ENCODE measurements at regions not wholly inside any gene's neighbourhood (a gene's known extent, or its start where the extent isn't known, plus 50 kb on each side); places are given as distances from the start of the nearest gene placed in this dataset.

- no peak overlapping the region for H3K4me3 ChIP-seq (ENCODE audit: low read depth, low read length)
- TF ChIP-seq CTCF (IDR thresholded peaks at IDR 0.05; ENCODE audit: low read depth, low read length) = no peak
These were observed 442.7 kb upstream of the FLRT2 start for GRCh38 chr14:85087201-85087600.

GRCh38 chr14:85088192-85088591, 441.8 kb upstream of the FLRT2 start:
- no peak for TF ChIP-seq CTCF (IDR thresholded peaks at IDR 0.05; ENCODE audit: low read depth, low read length)
- no peak overlapping the region for H3K4me3 ChIP-seq (ENCODE audit: low read depth, low read length)

- H3K4me3 ChIP-seq (ENCODE audit: low read depth, low read length) = no peak overlapping the region
- no peak for TF ChIP-seq CTCF (IDR thresholded peaks at IDR 0.05; ENCODE audit: low read depth, low read length)
These were observed 439.3 kb upstream of the FLRT2 start for GRCh38 chr14:85090681-85091080.

- H3K4me3 ChIP-seq (ENCODE audit: low read depth, low read length) = no peak overlapping the region
- TF ChIP-seq CTCF (IDR thresholded peaks at IDR 0.05; ENCODE audit: low read depth, low read length) = no peak
These were observed 436.2 kb upstream of the FLRT2 start for GRCh38 chr14:85093631-85094330.

- TF ChIP-seq CTCF (IDR thresholded peaks at IDR 0.05; ENCODE audit: low read depth, low read length) = no peak
- H3K4me3 ChIP-seq (ENCODE audit: low read depth, low read length) = no peak overlapping the region
These were observed 427.4 kb upstream of the FLRT2 start for GRCh38 chr14:85102591-85102990.

GRCh38 chr14:85106506-85106905, 423.4 kb upstream of the FLRT2 start:
- no peak overlapping the region for H3K4me3 ChIP-seq (ENCODE audit: low read depth, low read length)
- no peak for TF ChIP-seq CTCF (IDR thresholded peaks at IDR 0.05; ENCODE audit: low read depth, low read length)

- no peak overlapping the region for H3K4me3 ChIP-seq (ENCODE audit: low read depth, low read length)
- TF ChIP-seq CTCF (IDR thresholded peaks at IDR 0.05; ENCODE audit: low read depth, low read length) = no peak
These were observed 417.2 kb upstream of the FLRT2 start for GRCh38 chr14:85112762-85113161.

Data from WI38 (cell line).